ENCODE measurements at regions not wholly inside any gene's neighbourhood (a gene's known extent, or its start where the extent isn't known, plus 50 kb on each side); places are given as distances from the start of the nearest gene placed in this dataset.

DNA sequence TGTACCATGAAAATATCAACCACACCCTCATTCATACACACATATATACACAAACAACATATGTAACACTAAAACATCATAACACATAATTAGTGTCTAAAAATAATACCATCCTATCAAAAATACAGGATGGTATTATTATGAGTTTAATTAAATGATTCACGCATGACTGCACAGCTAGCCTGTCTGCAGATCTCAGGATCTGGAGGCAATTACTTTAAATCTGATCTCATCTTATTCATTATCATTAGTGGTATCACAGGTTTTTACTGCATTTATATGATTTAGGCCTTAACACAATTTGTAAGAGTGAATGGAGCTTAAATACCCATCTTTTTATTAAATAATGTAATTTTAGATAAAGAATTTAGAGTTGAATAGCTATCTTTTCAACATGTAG lies 443.4 kb upstream of the LINC00305 start:
- TF ChIP-seq, protein P1, sequence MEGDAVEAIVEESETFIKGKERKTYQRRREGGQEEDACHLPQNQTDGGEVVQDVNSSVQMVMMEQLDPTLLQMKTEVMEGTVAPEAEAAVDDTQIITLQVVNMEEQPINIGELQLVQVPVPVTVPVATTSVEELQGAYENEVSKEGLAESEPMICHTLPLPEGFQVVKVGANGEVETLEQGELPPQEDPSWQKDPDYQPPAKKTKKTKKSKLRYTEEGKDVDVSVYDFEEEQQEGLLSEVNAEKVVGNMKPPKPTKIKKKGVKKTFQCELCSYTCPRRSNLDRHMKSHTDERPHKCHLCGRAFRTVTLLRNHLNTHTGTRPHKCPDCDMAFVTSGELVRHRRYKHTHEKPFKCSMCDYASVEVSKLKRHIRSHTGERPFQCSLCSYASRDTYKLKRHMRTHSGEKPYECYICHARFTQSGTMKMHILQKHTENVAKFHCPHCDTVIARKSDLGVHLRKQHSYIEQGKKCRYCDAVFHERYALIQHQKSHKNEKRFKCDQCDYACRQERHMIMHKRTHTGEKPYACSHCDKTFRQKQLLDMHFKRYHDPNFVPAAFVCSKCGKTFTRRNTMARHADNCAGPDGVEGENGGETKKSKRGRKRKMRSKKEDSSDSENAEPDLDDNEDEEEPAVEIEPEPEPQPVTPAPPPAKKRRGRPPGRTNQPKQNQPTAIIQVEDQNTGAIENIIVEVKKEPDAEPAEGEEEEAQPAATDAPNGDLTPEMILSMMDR (IDR thresholded peaks at IDR 0.05) = no peak
- TF ChIP-seq POLR2AphosphoS5 (IDR thresholded peaks at IDR 0.05) (no peak), EP300 (IDR thresholded peaks at IDR 0.05) (no peak), POLR2A (IDR thresholded peaks at IDR 0.05; ENCODE audit: low read depth) (no peak)

Data from esophagus muscularis mucosa (tissue), 4 donors.